ENCODE measurements at regions not wholly inside any gene's neighbourhood (a gene's known extent, or its start where the extent isn't known, plus 50 kb on each side); places are given as distances from the start of the nearest gene placed in this dataset.

DNA sequence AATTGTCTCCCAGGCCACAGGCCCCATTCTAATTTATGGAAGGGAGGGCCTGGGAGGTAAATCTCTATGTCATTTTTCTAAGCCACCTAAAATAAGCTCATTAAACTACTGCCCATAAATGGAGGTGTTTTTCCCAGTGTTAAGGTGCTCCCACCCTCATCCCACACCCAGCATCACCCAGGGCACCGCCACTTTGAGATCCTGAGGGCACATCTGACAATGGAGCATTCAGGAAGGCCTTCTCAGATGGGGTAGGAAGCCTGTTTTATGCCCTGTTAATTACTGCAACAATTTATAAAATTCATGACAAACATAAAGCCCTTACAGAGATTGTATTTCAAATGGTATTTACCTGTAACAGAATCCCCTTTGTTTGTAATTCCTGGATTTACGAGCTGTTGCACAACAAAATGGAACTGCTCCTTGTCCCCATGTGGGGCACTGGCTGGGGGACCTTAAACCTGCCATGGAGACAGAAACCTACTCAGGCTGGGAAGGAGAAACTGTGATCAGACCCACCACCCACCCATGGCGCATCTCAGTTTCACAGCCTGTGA lies 319.5 kb upstream of the USP24 start:
- WGBS, result 86% methylated on average over 3 of the region's 3 CpGs
- no peak overlapping the region for H3K4me3 ChIP-seq
- no peaks in the 10 kb centered on the region for H3K36me3 ChIP-seq
- H3K27ac ChIP-seq, result no peak overlapping the region
- H3K9me3 ChIP-seq, result no peaks in the 10 kb centered on the region
- H3K27me3 ChIP-seq, result no peaks in the 10 kb centered on the region
- TF ChIP-seq, protein P1, sequence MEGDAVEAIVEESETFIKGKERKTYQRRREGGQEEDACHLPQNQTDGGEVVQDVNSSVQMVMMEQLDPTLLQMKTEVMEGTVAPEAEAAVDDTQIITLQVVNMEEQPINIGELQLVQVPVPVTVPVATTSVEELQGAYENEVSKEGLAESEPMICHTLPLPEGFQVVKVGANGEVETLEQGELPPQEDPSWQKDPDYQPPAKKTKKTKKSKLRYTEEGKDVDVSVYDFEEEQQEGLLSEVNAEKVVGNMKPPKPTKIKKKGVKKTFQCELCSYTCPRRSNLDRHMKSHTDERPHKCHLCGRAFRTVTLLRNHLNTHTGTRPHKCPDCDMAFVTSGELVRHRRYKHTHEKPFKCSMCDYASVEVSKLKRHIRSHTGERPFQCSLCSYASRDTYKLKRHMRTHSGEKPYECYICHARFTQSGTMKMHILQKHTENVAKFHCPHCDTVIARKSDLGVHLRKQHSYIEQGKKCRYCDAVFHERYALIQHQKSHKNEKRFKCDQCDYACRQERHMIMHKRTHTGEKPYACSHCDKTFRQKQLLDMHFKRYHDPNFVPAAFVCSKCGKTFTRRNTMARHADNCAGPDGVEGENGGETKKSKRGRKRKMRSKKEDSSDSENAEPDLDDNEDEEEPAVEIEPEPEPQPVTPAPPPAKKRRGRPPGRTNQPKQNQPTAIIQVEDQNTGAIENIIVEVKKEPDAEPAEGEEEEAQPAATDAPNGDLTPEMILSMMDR (IDR thresholded peaks at IDR 0.05), result no peak
- TF ChIP-seq POLR2A (IDR thresholded peaks at IDR 0.05) (no peak), EP300 (IDR thresholded peaks at IDR 0.05) (no peak), POLR2AphosphoS5 (IDR thresholded peaks at IDR 0.05) (no peak)
- H3K4me1 ChIP-seq, result no peaks in the 10 kb centered on the region
- DNase-seq (ENCODE audit: low spot score in 2 of 2), result no peak

DNA sequence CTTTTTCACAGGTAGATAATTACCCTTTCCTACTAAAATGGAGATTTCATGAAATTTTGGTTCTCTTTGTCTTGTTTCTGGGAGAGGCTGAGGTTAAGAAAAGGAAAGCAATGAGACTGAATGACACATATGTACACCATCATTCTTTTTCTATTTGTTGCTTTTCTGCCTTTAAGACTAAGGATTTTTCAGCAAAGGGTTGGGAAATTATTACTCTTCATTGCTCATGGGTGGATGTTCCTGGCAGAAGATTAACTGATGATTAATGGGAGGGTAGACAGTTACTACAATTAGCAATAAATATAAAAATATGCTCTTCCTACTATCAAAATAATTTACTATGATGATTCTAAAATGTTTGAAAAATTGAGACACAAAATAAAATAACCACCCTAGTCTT lies 316.5 kb upstream of the USP24 start:
- Histone ChIP-seq H3K4me3 (no peak overlapping the region), H3K27me3 (no peaks in the 10 kb centered on the region), H3K4me1 (no peaks in the 10 kb centered on the region), H3K9me3 (no peaks in the 10 kb centered on the region), H3K27ac (no peak overlapping the region), H3K36me3 (no peaks in the 10 kb centered on the region)
- TF ChIP-seq POLR2AphosphoS5 (IDR thresholded peaks at IDR 0.05), result no peak
- no peak for TF ChIP-seq EP300 (IDR thresholded peaks at IDR 0.05)
- TF ChIP-seq POLR2A (IDR thresholded peaks at IDR 0.05), result no peak
- TF ChIP-seq, protein P1 (IDR thresholded peaks at IDR 0.05), result no peak
- DNase-seq (ENCODE audit: low spot score in 2 of 2), result no peak

DNA sequence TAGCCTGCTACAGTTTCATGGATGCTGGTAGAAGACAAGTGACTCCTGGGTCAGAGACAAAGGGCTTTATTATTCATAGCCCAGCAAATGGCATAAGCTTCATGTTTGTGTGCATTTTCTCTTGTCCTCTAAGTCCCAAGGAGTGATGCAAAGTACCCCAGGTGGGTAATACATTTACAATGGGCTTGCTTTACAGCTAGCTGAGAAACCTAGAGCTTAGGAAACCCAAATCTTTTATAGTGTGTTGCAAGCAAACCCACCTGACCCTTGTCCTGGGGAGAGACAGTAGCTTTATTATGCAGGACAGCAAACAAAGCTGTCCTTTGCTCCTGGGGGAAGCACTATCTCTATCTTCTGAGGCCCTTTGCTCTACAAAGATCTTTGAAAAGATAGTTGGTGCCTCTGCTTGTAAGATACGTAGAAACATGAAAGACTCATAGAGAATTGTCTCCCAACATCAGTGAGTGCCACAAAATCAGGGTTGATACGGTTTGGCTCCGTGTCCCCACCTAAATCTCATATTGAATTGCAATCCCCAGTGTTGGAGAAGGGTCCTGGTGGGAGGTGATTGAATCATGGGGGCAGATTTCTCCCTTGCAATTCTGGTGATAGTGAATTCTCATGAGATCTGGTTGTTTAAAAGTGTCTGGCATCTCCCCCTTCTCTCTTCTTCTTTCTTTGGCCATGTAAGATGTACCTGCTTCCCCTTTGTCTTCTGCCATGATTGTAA lies 315.8 kb upstream of the USP24 start:
- Histone ChIP-seq H3K27me3 (no peaks in the 10 kb centered on the region), H3K27ac (no peak overlapping the region), H3K9me3 (no peaks in the 10 kb centered on the region), H3K4me1 (no peaks in the 10 kb centered on the region), H3K4me3 (no peak overlapping the region), H3K36me3 (no peaks in the 10 kb centered on the region)
- DNase-seq (ENCODE audit: low spot score in 2 of 2), result no peak
- no peak for TF ChIP-seq POLR2A (IDR thresholded peaks at IDR 0.05)
- TF ChIP-seq POLR2AphosphoS5 (IDR thresholded peaks at IDR 0.05), result no peak
- TF ChIP-seq, protein P1 (IDR thresholded peaks at IDR 0.05), result no peak
- TF ChIP-seq EP300 (IDR thresholded peaks at IDR 0.05), result no peak
- 90% methylated on average over 3 of the region's 3 CpGs for WGBS

DNA sequence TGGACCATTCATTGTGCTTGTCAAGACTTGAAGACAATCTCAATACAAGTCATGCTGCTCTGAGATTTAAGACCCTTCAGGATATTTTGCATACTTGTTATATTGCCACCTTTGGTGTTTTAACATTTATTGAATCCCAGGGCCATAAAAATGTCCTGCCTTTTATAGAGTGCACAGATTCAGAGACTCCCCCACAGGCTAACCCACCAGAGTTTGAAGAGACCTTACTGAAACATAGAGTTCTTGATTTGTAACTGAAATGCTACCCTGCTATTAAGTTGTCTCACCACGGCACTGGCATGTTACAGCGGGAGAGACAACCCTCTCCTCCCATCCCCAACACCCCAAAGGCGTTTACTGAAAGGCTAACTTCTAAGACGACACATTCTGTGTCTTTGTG lies 313.9 kb upstream of the USP24 start:
- TF ChIP-seq EP300 (IDR thresholded peaks at IDR 0.05) (no peak), POLR2AphosphoS5 (IDR thresholded peaks at IDR 0.05) (no peak), POLR2A (IDR thresholded peaks at IDR 0.05) (no peak)
- TF ChIP-seq, protein P1 (IDR thresholded peaks at IDR 0.05), result no peak
- Histone ChIP-seq H3K36me3 (no peaks in the 10 kb centered on the region), H3K9me3 (no peaks in the 10 kb centered on the region), H3K4me3 (no peak overlapping the region), H3K27ac (no peak overlapping the region), H3K4me1 (no peaks in the 10 kb centered on the region), H3K27me3 (no peaks in the 10 kb centered on the region)
- DNase-seq (ENCODE audit: low spot score in 2 of 2), result no peak
- 71% methylated on average over 4 of the region's 4 CpGs for WGBS

DNA sequence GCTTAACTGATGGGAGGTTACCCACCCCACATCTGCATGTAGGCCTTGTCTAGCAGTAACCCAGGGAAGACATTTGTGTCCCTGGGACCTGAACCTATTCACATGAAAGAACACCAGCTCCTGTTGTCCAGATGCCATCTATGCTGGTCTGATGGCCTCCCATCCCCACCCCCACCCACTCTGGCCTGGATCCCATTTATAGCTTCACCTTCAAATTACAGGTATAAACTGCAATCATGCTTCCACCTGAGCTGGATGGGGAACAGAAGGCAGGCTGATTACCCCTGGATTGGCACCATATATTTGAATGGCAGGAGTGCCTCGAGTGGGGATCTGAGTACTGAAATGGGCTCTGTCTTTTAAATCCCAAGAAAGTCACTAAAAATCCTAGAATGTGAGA lies 312.7 kb upstream of the USP24 start:
- Histone ChIP-seq H3K27me3 (no peaks in the 10 kb centered on the region), H3K4me3 (no peak overlapping the region), H3K27ac (no peak overlapping the region), H3K9me3 (no peaks in the 10 kb centered on the region), H3K36me3 (no peaks in the 10 kb centered on the region), H3K4me1 (no peaks in the 10 kb centered on the region)
- 91% methylated on average over 1 of the region's 1 CpG for WGBS
- no peak for DNase-seq (ENCODE audit: low spot score in 2 of 2)
- TF ChIP-seq EP300 (IDR thresholded peaks at IDR 0.05) (no peak), POLR2AphosphoS5 (IDR thresholded peaks at IDR 0.05) (no peak), POLR2A (IDR thresholded peaks at IDR 0.05) (no peak)
- TF ChIP-seq, protein P1 (IDR thresholded peaks at IDR 0.05), result no peak

Measured in suprapubic skin (tissue), 4 donors.